GM18870 (cell line): ENCODE measurements at regions not wholly inside any gene's neighbourhood (a gene's known extent, or its start where the extent isn't known, plus 50 kb on each side); places are given as distances from the start of the nearest gene placed in this dataset.

Experiments
- ATAC-seq: cut with Tn5 transposase; IDR thresholded peaks from one replicate; pipeline ENCODE4 v1.9.1; 2021; ENCODE audit warnings: moderate library complexity; ENCODE audit not compliant: unreplicated experiment

DNA sequence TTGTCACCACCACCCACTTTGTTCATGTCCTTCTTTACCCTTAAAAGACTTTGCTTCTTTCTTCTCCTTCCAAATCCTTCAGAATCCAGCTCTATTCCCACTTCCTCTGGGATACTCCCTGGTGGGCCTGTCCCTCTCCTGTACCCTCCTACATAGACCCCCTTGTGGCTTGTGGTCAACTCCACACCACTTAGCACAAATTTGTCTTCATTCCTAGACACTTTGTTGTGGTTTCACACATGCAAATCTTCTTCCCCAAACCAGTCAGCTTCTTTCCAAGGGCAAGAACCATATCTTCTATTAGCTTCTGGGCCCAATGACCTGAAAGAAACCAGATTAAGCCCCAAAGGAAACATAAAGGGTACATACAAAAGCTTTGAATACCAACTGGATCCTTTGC lies 342.4 kb downstream of the TNS1 start:
- no peak for ATAC-seq

GRCh38 chr2:217658806-217659205 lies 344.0 kb downstream of the TNS1 start:
- no peak for ATAC-seq

DNA sequence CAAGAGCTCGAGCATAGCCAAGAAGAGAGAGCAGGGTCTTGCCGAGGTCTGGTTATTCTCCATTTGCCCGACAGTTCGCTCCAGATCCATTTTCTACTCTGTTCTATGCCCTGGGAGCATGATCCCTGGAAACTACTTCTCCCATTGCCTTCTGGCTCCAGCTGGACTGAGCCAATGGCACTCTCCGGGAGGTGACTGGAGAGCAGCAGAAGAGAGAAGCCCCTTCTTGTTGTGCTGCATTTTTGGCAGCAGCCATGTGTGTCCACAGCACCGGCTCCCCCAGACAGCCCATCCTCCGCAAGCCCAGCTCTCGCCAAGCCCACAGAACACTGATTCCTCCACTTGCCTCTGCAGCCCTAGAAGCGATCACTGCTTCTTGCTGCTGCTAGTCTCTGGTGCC lies 345.5 kb downstream of the TNS1 start:
- no peak for ATAC-seq

- no peak for ATAC-seq
Measured at GRCh38 chr2:217656316-217656715, 346.5 kb downstream of the TNS1 start.

GRCh38 chr2:217655651-217656050 lies 347.1 kb downstream of the TNS1 start:
- no peak for ATAC-seq

DNA sequence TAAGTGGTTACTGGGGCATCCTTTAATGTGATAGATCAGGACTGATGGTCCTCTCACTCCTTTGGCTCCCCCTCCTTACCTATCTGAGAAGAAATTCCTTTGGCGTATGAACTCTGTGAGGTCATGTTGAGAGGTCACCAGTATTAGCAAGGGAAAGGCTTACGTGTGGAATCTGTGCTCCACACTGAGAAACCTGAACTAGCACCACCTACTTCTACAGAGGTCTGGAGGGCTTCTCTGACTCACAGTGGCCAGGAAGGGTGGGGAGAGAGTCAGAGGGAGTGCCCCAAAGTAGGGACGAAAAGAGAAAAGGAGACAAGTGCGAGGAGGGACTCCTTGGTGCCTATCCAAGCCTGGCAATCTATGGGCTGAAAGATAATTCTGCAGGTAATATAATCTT lies 348.6 kb downstream of the TNS1 start:
- ATAC-seq = no peak

DNA sequence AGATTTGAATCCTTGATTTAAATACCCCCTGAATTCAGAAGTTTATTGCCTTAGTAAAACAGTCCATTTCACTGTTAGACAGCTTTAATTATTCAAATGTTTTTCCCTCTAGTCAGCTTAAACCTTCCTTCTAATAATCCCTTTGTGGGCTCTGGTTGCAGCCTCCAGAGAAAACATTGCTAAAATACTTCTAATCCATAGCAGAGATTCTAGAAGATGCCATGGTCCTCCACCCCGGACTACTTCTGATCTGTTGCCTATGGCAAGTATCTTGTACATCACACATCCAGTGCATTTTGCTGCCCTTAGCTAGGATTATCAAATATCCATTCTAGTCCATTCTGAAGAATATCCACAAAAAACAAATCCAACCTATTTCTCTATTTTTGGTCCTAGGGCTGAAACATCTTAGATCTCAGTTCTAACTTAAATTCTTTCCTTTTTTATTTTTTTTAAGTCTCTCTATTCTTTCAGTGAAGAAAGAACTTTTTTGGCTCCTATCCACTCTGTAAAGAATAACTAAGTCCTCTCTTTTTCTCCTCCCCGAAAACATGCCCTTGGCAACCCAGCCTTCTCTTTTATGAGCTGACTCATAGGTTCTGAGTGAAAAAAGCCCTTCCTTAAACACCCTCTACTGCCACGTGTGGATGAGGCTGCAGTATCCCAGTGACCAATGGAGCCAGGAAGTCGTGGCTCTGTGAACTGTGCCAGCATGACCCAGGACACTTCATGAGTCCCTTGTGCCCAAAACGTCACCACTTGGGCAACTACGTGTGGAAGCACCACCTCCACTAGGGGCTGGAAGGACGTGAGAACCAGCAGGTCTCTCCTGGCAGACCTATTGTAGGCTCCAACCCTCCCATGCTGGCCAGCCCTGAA lies 349.8 kb downstream of the TNS1 start:
- no peak for ATAC-seq

GRCh38 chr2:217650716-217651360 lies 352.0 kb downstream of the TNS1 start:
- peak; percentile 60 for ATAC-seq

- ATAC-seq = no peak
Measured at GRCh38 chr2:217650229-217650628, 352.6 kb downstream of the TNS1 start.

DNA sequence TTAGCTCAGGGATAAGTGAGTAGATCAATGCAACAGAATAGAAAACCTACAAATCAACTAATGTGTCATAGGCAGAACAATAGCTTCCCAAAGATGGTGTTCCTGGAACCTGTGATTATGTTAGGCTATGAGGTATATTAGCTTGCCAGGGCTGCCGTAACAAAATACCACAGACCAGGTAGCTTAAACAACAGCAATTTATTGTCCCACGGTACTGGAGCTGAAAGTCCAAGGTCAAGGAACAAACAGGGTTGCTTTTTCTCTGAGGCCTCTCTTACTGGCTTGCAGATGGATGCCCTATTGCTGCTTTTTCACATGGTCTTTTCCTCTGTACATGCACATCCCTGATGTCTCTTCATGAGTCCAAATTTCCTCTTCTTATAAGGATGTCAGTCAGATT lies 354.9 kb downstream of the TNS1 start:
- ATAC-seq = no peak

- no peak for ATAC-seq
Measured at GRCh38 chr2:217647226-217647625, 355.6 kb downstream of the TNS1 start.

DNA sequence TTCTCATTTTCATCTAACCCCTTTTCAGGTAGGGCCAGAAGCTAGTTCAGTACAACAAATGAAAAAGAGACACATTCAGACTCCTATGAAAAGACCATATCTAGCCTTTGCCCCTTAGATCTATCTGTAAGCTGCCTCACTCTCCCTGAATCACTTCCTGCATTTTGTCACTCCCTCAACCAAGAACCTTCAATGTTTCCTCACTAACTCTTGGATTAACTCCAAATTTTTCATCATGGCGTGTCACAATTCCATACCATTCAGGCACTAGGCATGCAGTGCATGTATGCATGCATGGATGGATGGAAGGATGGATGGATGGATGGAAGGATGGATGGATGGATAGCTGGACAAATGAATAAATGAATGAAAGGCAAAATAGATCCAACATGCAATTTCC lies 356.9 kb downstream of the TNS1 start:
- ATAC-seq = no peak

GRCh38 chr2:217643789-217644301 lies 358.9 kb downstream of the TNS1 start:
- ATAC-seq = no peak

DNA sequence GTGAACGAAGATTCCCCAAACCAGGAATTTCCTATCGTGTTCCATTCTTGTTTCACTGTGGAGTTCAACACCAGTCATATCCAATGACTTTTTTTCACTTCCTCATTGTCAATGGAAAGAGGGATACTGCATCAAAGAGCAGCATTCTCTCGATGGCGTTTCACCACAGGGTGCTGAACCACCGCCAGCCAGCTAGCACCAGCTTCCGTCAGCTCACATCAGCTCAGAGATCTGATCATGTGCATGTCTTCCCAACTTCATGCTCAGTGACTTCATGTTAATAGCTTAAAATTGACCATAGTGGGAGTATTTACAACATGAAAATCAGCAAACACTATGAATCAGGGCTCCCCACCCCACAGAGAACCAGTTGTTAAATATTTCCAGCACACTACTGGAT lies 359.9 kb downstream of the TNS1 start:
- ATAC-seq = no peak

DNA sequence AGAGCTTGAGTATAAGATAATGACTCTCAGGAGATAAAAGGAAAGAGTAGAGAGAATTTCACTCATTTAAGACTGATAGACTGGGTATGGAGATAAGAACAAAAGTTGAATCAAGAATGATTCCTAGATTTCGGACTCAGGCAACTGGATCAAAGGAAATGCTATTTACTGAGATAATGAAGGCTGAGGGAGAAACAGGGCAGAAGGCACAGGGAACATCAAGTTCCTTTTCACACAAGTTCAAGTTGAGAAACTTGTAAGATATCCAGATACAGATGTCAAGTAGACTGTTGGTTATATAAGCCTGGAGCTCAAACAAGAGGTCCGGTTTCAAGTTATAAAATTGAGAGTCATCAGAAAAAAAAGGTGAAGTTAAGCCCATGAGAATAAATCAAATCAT lies 360.8 kb downstream of the TNS1 start:
- no peak for ATAC-seq

DNA sequence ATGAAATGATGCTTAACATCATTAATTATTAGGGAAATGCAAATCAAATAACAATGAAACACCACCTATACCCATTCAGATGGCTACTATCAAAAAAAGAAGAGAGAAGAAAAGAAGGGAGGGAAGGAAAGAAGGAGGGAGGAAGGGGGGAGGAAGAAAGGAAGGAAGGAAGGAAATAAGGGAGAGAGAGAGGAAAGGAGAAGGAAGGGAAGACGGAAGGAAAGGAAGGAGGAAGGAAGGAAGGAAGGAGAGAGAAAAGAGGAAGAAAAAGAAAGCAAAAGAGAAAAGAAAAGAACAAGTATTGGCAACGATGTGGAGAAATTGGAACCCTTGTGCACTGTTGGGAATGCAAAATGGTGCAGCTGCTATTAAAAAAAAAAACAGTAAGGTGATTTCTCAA lies 363.3 kb downstream of the TNS1 start:
- no peak for ATAC-seq

DNA sequence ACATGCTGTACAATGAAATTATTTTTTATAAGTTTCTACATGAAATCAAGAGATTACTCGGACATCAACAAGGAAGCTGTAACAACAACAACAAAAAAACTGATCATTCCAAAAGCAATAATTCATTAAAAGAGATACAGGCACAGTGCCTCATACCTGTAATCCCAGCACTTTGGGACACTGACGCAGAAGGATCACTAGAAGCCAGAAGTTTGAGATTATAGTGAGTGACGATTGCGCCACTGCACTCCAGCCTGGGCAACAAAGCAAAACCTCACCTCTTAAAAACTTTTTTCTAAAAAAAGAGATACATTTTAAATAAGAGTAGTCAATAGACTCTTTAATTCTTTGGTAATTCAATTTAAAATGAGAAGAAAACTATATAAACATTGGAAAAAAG lies 364.3 kb downstream of the TNS1 start:
- ATAC-seq = no peak

GRCh38 chr2:217638031-217638430 lies 364.8 kb downstream of the TNS1 start:
- no peak for ATAC-seq

DNA sequence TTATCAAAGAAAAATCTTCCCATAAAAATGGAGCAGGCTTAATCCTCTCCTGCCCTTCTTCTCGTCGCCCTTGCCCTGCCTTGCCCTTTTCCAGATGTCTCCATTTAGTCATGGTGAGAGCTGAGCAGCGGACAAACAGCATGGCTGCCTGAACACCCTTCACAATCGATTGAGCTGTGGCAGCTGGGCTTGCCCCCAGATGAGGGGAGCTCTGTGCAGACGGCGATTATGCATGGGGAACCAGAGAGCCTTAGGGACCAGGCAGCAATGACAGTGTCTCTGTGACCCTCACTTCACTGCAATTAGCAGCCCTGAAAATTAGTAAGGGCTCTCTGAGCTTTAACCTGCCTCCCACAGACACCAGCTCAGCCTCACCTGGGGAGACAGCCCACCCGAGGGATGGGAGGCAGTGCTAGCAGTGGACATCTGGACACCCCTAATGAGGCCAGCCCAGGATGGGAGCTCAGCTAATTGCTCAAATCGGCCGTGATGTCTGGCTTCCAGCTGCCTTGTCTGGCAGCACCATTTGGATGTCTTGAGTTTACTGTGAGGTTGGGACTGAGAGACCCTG lies 365.7 kb downstream of the TNS1 start:
- no peak for ATAC-seq

DNA sequence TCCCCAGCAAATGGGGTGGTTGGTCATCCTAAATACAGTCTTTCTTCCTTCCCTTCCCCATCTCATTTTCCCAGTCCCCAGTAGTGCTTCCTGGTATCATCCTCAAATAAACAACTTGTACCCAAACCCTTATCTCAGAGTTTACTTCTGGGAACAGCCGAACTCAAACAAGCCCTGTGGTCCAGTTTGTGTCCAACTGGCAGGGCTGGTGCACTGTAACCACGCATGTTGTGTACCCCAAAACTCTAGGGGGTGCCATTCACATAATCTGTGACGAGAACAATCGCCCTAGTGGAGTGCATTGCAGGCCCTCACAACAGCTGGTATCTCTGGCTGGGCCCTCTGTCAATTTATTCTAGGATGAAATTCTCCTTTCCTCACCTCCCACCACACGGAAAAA lies 366.2 kb downstream of the TNS1 start:
- ATAC-seq = no peak

GRCh38 chr2:217634871-217635270 lies 367.9 kb downstream of the TNS1 start:
- ATAC-seq = no peak

- no peak for ATAC-seq
Measured at GRCh38 chr2:217632043-217632442, 370.8 kb downstream of the TNS1 start.
